ENCODE measurements at regions not wholly inside any gene's neighbourhood (a gene's known extent, or its start where the extent isn't known, plus 50 kb on each side); places are given as distances from the start of the nearest gene placed in this dataset.

DNA sequence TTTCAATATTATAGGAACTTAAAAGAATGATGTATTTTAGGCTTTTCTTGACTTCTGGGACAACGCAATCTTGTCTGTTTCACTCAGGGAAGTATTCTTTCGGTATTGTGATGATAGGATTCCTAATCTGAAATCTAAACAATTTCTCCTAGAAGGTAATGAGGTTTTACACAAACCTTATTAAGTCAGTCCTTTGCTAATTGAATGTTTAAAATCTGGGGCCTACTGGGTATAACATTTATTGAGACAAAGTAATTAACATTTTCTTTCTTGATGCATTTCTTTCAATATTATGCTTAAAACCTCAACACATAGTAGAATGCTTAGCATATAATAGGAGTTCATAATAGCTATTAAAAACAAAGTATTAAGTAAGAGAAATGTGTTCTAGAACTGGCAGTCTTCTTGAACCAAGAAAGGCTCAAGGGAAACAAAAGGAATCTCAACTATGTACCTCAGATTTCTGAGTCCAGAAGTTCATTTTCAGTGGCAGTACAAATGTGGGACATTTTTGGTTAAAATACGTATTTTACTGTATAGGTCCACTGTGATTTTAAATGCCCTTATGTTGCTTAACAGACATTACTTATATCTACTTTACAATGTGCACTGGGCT lies 121.4 kb upstream of the BMP2 start:
- H3F3A ChIP-seq (ENCODE audit: control insufficient read depth, insufficient read depth) = no peaks in the 10 kb centered on the region
- TF ChIP-seq, protein P1, sequence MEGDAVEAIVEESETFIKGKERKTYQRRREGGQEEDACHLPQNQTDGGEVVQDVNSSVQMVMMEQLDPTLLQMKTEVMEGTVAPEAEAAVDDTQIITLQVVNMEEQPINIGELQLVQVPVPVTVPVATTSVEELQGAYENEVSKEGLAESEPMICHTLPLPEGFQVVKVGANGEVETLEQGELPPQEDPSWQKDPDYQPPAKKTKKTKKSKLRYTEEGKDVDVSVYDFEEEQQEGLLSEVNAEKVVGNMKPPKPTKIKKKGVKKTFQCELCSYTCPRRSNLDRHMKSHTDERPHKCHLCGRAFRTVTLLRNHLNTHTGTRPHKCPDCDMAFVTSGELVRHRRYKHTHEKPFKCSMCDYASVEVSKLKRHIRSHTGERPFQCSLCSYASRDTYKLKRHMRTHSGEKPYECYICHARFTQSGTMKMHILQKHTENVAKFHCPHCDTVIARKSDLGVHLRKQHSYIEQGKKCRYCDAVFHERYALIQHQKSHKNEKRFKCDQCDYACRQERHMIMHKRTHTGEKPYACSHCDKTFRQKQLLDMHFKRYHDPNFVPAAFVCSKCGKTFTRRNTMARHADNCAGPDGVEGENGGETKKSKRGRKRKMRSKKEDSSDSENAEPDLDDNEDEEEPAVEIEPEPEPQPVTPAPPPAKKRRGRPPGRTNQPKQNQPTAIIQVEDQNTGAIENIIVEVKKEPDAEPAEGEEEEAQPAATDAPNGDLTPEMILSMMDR (IDR thresholded peaks at IDR 0.05; ENCODE audit: low read depth, low read length, poor library complexity, severe bottlenecking) = no peak
- TF ChIP-seq EZH2phosphoT487 (IDR thresholded peaks at IDR 0.05; ENCODE audit: borderline replicate concordance, low read length) = no peak
- H3K4me2 ChIP-seq (ENCODE audit: low read length) = no peak overlapping the region
- no peaks in the 10 kb centered on the region for H4K20me1 ChIP-seq (ENCODE audit: control insufficient read depth, insufficient read depth, low read depth, low read length)
- no peaks in the 10 kb centered on the region for H3K9me3 ChIP-seq (ENCODE audit: control insufficient read depth, insufficient read depth, low read length)
- no peak overlapping the region for H3K27ac ChIP-seq (ENCODE audit: low read depth, low read length)
- H3K4me3 ChIP-seq (ENCODE audit: low read length) = no peak overlapping the region
- no peaks in the 10 kb centered on the region for H3K79me2 ChIP-seq (ENCODE audit: control insufficient read depth, low read length)
- no peaks in the 10 kb centered on the region for H3K9me2 ChIP-seq (replicated peaks; ENCODE audit: control insufficient read depth, low read length)
- no peaks in the 10 kb centered on the region for H3K27me3 ChIP-seq (ENCODE audit: control insufficient read depth, low read length)
- no peaks in the 10 kb centered on the region for H3K4me1 ChIP-seq (ENCODE audit: control insufficient read depth, low read length)
- no peaks in the 10 kb centered on the region for H3K36me3 ChIP-seq (ENCODE audit: control insufficient read depth, low read length)

DNA sequence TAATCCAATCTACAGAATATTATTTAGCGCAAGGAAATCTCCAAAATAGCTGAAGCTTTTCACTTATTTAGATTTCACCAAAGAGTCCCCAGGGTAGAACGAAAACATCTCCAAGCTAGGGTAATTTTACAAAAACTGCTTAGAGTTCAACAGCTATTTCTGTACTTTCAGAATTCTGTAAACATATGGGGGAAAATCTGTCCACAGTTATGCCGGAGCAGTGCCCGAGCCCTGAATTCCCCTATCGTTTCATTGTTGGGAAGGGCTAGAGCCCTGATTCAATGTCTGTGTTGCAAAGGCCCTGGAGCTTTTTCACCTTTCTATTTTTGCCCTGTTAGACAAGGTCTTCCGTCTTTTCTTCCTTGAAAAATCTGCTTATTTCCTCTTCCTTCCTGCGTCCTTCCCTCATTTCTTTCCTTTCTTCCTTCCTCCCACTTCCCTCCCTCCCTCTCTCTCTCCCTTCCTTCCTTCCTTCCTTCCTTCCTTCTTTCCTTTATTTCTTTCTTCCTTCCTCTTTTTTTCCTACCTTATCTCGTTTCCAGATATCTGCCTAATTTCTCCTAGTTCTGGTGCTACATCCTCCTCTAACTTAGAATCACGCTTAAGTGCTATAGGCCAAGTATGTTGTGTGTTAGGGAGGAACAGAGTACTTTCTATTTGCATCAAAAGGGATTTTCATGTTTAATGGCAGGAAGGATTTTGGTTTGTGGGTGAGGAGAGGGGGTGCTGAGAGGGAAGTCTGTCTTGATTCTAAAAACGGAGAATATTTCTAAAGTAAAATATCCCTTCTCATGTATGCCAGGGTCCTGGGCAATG lies 122.5 kb upstream of the BMP2 start:
- Histone ChIP-seq H3K9me2 (replicated peaks; ENCODE audit: control insufficient read depth, low read length) (no peaks in the 10 kb centered on the region), H3K27ac (ENCODE audit: low read depth, low read length) (no peak overlapping the region), H4K20me1 (ENCODE audit: control insufficient read depth, insufficient read depth, low read depth, low read length) (no peaks in the 10 kb centered on the region)

DNA sequence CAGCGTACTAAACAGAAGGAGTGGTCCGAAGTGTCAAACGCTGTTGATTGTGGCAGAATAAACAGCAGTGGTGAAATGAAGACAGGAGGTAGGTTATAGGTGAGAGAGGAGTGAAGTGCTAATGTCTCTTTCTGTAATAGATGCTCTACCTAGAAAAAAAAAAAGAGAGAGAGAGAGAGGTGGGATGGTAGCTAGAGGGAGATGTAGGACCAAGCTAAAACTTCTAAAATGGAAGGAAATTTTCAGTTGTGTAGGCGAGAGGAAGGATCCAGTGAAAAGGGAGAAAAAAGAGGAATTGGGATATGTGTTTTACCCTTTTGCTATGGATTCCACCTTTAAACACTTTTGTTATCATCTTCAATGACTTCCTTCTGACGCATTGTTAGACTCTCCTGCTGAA lies 126.5 kb upstream of the BMP2 start:
- no peak overlapping the region for H3K27ac ChIP-seq (ENCODE audit: low read depth, low read length)
- H3K9me2 ChIP-seq (replicated peaks; ENCODE audit: control insufficient read depth, low read length) = no peaks in the 10 kb centered on the region
- H3F3A ChIP-seq (ENCODE audit: control insufficient read depth, insufficient read depth) = no peaks in the 10 kb centered on the region
- H3K4me1 ChIP-seq (ENCODE audit: control insufficient read depth, low read length) = no peaks in the 10 kb centered on the region
- H3K79me2 ChIP-seq (ENCODE audit: control insufficient read depth, low read length) = no peaks in the 10 kb centered on the region
- no peak overlapping the region for H3K4me3 ChIP-seq (ENCODE audit: low read length)
- H3K27me3 ChIP-seq (ENCODE audit: control insufficient read depth, low read length) = no peaks in the 10 kb centered on the region
- H4K20me1 ChIP-seq (ENCODE audit: control insufficient read depth, insufficient read depth, low read depth, low read length) = no peaks in the 10 kb centered on the region
- no peaks in the 10 kb centered on the region for H3K9me3 ChIP-seq (ENCODE audit: control insufficient read depth, insufficient read depth, low read length)
- no peak overlapping the region for H3K4me2 ChIP-seq (ENCODE audit: low read length)
- H3K36me3 ChIP-seq (ENCODE audit: control insufficient read depth, low read length) = no peaks in the 10 kb centered on the region
- TF ChIP-seq, protein P1 (IDR thresholded peaks at IDR 0.05; ENCODE audit: low read depth, low read length, poor library complexity, severe bottlenecking) = no peak
- no peak for TF ChIP-seq EZH2phosphoT487 (IDR thresholded peaks at IDR 0.05; ENCODE audit: borderline replicate concordance, low read length)

More for the DNA sequence above, 122.5 kb upstream of the BMP2 start:
- no peaks in the 10 kb centered on the region for H3K36me3 ChIP-seq (ENCODE audit: control insufficient read depth, low read length)
- no peaks in the 10 kb centered on the region for H3K79me2 ChIP-seq (ENCODE audit: control insufficient read depth, low read length)
- no peak overlapping the region for H3K4me2 ChIP-seq (ENCODE audit: low read length)
- H3K4me1 ChIP-seq (ENCODE audit: control insufficient read depth, low read length) = no peaks in the 10 kb centered on the region
- no peaks in the 10 kb centered on the region for H3K27me3 ChIP-seq (ENCODE audit: control insufficient read depth, low read length)
- TF ChIP-seq, protein P1 (IDR thresholded peaks at IDR 0.05; ENCODE audit: low read depth, low read length, poor library complexity, severe bottlenecking) = no peak
- no peak for TF ChIP-seq EZH2phosphoT487 (IDR thresholded peaks at IDR 0.05; ENCODE audit: borderline replicate concordance, low read length)
- H3K4me3 ChIP-seq (ENCODE audit: low read length) = no peak overlapping the region
- H3K9me3 ChIP-seq (ENCODE audit: control insufficient read depth, insufficient read depth, low read length) = no peaks in the 10 kb centered on the region
- no peaks in the 10 kb centered on the region for H3F3A ChIP-seq (ENCODE audit: control insufficient read depth, insufficient read depth)
